ENCODE measurements at regions not wholly inside any gene's neighbourhood (a gene's known extent, or its start where the extent isn't known, plus 50 kb on each side); places are given as distances from the start of the nearest gene placed in this dataset.

DNA sequence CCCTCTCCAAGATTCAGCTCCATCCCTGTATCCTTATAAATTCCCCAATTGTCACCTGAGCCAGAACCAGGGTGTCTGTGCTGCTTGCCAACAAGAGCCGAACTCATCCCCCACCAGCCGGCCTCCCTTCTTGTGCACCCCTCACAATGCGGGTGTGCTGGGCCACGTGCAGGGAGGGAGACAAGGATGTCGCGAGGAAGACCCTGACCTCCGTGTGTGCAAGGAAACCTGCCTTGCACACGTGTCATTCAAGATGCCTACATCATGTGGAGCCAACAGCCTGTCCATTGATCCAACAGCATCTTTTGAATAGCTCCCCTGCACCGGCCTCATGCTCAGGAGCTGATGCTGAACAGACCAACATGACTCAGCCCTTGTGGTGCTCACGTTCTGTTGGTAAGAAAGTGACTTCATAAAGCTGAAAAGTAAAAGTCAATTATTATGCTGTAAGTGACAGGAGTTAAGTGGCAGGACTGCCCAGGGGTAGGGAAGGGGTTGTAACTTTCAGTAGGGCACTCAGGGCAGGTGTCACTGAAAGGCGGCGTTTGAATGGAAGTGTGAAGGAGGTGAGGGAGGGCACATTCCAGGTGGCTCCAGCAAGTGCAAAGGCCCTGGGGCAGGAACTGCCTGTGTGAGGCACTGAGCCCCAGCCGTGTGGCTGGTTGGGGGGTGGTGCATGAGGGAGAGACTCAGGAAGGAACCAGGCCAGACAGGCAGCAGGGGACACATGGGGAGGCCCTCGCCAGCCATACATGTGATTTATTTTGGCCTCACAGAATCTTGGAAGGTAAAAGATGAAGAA lies 302.2 kb downstream of the FOXL1 start:
- TF ChIP-seq GATA2 (IDR thresholded peaks at IDR 0.05; ENCODE audit: low read depth, low read length) (no peak), GATA3 (IDR thresholded peaks at IDR 0.05; ENCODE audit: low read depth, low read length) (no peak)
